ENCODE measurements at regions not wholly inside any gene's neighbourhood (a gene's known extent, or its start where the extent isn't known, plus 50 kb on each side); places are given as distances from the start of the nearest gene placed in this dataset.
A peak's percentile ranks its signal among the peaks of the same experiment; 100 is the strongest.

DNA sequence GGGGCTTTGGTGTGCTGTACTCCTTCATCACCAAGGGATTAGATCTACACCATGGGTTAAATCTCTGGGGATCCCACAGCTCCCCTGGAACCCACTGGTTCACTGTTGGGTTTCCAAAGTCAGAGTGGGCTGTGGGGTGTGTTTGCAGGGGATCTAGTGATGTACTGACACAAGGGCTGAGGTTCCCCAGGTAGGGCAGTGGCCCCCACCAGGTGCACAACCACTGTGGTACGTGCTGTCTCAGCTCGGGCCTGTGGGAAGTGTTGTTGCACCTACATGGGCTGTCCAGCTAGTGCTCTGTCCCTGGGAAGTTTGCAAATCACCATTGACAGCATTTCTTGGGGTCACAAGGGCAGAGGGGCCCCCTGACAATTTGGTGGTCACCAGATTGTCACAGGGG, 134.4 kb upstream of the CDH8 start:
- DNase-seq (ENCODE audit: low read depth): no peak
- no peak overlapping the region for H3K4me3 ChIP-seq (ENCODE audit: low read depth, low read length)
- TF ChIP-seq, protein P1, sequence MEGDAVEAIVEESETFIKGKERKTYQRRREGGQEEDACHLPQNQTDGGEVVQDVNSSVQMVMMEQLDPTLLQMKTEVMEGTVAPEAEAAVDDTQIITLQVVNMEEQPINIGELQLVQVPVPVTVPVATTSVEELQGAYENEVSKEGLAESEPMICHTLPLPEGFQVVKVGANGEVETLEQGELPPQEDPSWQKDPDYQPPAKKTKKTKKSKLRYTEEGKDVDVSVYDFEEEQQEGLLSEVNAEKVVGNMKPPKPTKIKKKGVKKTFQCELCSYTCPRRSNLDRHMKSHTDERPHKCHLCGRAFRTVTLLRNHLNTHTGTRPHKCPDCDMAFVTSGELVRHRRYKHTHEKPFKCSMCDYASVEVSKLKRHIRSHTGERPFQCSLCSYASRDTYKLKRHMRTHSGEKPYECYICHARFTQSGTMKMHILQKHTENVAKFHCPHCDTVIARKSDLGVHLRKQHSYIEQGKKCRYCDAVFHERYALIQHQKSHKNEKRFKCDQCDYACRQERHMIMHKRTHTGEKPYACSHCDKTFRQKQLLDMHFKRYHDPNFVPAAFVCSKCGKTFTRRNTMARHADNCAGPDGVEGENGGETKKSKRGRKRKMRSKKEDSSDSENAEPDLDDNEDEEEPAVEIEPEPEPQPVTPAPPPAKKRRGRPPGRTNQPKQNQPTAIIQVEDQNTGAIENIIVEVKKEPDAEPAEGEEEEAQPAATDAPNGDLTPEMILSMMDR (conservative IDR thresholded peaks at IDR 0.05; ENCODE audit: low read depth, low read length): no peak

DNA sequence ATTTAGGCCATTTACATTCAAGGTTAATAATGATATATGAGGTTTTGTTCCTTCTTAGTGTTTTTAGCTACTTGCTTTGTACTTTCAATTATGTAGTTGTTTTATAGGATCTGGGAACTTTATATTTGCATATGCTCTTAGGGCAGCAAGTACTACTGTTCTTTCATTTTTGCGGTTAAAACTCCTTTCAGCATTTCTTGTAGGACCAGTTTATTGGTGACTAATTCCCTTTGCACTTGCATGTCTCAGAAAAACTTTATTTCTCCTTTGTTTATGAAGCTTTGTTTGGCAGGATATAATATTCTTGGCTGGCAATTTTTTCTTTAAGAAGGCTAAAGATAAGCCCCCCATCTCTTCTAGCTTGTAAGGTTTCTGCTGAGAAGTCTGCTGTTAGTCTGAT, 131.3 kb upstream of the CDH8 start:
- DNase-seq (ENCODE audit: low read depth): no peak
- no peak overlapping the region for H3K4me3 ChIP-seq (ENCODE audit: low read depth, low read length)

DNA sequence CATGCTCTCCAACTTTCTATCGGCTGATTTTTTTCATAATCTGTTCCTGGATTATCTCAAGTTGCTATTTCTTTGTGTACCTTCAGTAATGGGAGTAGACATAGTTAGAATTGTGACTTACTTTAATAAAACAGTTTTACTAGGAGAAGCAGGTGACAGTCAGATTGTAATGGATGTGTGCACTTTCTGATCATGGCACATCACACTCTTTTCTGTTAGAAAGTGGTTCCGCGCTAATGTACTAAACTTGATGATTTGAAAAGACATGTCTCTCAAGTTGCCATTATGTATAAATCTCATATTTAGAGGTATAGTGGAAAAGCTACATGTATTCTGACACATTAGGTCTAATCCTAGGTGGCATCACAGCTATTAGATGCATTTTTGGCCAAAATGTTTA, 121.3 kb upstream of the CDH8 start:
- TF ChIP-seq, protein P1 (conservative IDR thresholded peaks at IDR 0.05; ENCODE audit: low read depth, low read length): no peak
- H3K4me3 ChIP-seq (ENCODE audit: low read depth, low read length): no peak overlapping the region
- no peak for DNase-seq (ENCODE audit: low read depth)

More for the DNA sequence above, 131.3 kb upstream of the CDH8 start:
- TF ChIP-seq, protein P1 (conservative IDR thresholded peaks at IDR 0.05; ENCODE audit: low read depth, low read length): no peak

DNA sequence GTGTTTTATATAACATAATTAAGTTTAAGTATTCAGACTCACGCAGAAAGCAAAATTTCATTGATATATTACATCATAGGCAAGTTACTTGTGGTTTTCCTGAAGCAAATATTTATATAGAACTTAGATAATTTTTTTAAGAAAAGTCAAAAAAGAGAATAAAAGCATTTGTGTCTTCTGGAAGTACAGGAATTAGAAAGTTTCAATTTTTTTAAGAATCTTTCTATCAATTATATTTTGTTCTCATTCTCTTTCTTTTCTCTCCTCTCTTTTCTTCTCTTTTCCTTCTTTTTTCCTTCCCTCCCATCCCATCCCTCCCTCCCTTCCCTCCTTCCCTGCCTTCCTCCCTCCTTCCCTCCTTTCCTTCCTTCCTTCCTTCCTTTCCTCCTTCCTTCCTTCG, 120.7 kb upstream of the CDH8 start:
- no peak for DNase-seq (ENCODE audit: low read depth)
- TF ChIP-seq, protein P1 (conservative IDR thresholded peaks at IDR 0.05; ENCODE audit: low read depth, low read length): no peak

DNA sequence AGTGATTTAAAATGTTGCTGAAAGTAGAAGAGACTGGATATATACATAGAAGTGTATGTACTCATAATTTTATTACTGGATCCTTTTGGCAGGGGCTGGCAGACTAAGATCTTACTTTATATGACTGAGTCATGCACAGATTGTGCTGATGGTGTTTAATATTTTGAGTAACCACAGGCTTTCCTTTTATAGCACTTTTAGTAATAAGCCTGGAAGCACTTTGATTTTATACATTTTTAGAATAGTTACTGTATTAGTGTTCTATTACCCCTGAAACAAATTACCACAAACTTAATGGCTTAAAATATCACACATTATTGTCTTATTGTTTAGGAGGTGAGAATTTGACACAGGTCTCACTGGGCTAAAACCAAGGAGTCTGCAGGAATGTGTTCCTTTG, 113.4 kb upstream of the CDH8 start:
- no peak for DNase-seq (ENCODE audit: low read depth)
- TF ChIP-seq, protein P1 (conservative IDR thresholded peaks at IDR 0.05; ENCODE audit: low read depth, low read length): no peak
- no peak overlapping the region for H3K4me3 ChIP-seq (ENCODE audit: low read depth, low read length)

More for the DNA sequence above, 120.7 kb upstream of the CDH8 start:
- H3K4me3 ChIP-seq (ENCODE audit: low read depth, low read length): no peak overlapping the region

DNA sequence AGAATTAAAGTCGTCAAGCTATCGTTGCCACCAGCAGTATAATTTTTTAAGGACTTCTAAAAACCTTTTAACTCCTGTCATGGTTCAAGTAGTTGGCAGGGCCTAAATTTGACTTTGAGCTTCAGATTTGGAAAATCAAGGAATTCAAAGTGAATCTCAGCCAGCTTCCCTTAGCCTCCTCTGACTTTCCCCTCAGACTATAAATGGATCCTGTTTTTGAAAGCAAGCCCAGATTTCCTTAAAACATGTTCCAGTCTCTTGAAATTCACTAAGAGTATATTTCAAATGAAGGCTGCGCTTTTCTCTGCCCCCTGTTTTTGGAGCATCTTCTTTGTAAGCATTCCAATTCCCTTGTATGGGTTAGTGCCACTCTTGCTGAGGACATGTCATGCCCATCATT, 101.8 kb upstream of the CDH8 start:
- no peak for DNase-seq (ENCODE audit: low read depth)
- no peak overlapping the region for H3K4me3 ChIP-seq (ENCODE audit: low read depth, low read length)
- TF ChIP-seq, protein P1 (conservative IDR thresholded peaks at IDR 0.05; ENCODE audit: low read depth, low read length): no peak

DNA sequence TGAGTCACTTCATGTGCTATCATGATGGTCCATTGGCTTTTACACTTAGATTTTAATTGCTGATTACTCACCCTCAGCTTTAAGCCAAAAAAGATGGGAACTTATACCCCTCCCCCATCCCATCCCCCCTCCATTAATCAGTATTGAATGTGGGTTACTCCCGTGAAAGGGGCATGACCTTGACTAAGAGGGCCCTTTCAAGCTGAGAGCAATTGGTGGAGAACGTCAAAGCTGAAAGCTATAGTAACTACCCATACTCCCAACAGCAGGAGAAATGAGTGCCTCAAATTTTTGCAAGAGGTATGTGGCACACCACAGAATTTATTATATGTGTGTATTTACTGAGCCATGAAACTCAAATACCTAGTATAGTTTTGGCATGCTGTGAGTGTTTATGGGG, 99.7 kb upstream of the CDH8 start:
- TF ChIP-seq, protein P1 (conservative IDR thresholded peaks at IDR 0.05; ENCODE audit: low read depth, low read length): no peak
- peak; percentile 32 for DNase-seq (ENCODE audit: low read depth)
- no peak overlapping the region for H3K4me3 ChIP-seq (ENCODE audit: low read depth, low read length)
